H1 (cell line): ENCODE measurements at regions not wholly inside any gene's neighbourhood (a gene's known extent, or its start where the extent isn't known, plus 50 kb on each side); places are given as distances from the start of the nearest gene placed in this dataset.
"Not testable (repeated sequence)": the region's sequence is repeated elsewhere in the genome, so short reads cannot be mapped to it uniquely, and the experiment has no call there.

ENCODE experiments used
- CTCF ChIA-PET: fragments of 300-600 bp; sonication (Branson Sonifier 250); formaldehyde crosslinking; loops from one replicate; lab custom pipeline; 2021; ENCODE audit not compliant: partially characterized antibody; lab: Charles Lee
- POLR2A ChIA-PET: fragments of 300-600 bp; sonication (Branson Sonifier 250); formaldehyde crosslinking; loops from one replicate; lab custom pipeline; 2021; ENCODE audit warnings: inconsistent platforms; ENCODE audit not compliant: partially characterized antibody; lab: Charles Lee
- DNase-seq, 2 experiments: peaks; one replicate each; pipeline versions ENCODE4 v3.0.0 to v3.0.0-alpha.2; 2010 to 2022; ENCODE audit warnings: low spot score in 2 of 2, low read depth in 1 of 2, mixed read lengths in 1 of 2
- FAIRE-seq: peaks from 2 replicates; lab custom pipeline; 2011; peaks lifted over from hg19 to GRCh38; lab: Jason Lieb, UNC
- H2AFZ ChIP-seq: 2 replicates; pipeline ENCODE4 v1.8.1; 2012; ENCODE audit warnings: low read length, inconsistent platforms
- H2AK5ac ChIP-seq: 2 replicates; pipeline ENCODE4 v1.6.1; 2013; ENCODE audit warnings: low read depth, low read length
- H2BK120ac ChIP-seq: replicated peaks from 2 replicates; pipeline ENCODE3; 2013; ENCODE audit warnings: low read depth, low read length, inconsistent platforms
- H2BK12ac ChIP-seq: 2 replicates; pipeline ENCODE4 v1.6.1; 2013; ENCODE audit warnings: low read depth, low read length
- H2BK15ac ChIP-seq: 2 replicates; pipeline ENCODE4 v1.6.1; 2013; ENCODE audit warnings: low read length
- H2BK20ac ChIP-seq: 2 replicates; pipeline ENCODE4 v1.6.1; 2013; ENCODE audit warnings: low read length
- H2BK5ac ChIP-seq: 2 replicates; pipeline ENCODE4 v1.6.1; 2013; ENCODE audit warnings: low read depth, low read length
- H3K14ac ChIP-seq: 2 replicates; pipeline ENCODE4 v1.6.1; 2013; ENCODE audit warnings: inconsistent platforms; ENCODE audit not compliant: insufficient read length
- H3K18ac ChIP-seq: 2 replicates; pipeline ENCODE4 v1.6.1; 2013; ENCODE audit warnings: low read length; ENCODE audit errors: extremely low read depth
- H3K23ac ChIP-seq: 2 replicates; pipeline ENCODE4 v1.6.1; 2013; ENCODE audit warnings: inconsistent platforms; ENCODE audit not compliant: insufficient read length
- H3K23me2 ChIP-seq: 2 replicates; pipeline ENCODE4 v1.6.1; 2013; ENCODE audit warnings: low read depth, low read length
- H3K27ac ChIP-seq: 2 replicates; pipeline ENCODE4 v1.6.1; 2011; ENCODE audit warnings: low read depth, low read length, inconsistent platforms
- H3K27me3 ChIP-seq, 4 experiments: replicated peaks in 1 of 4; 1 replicate in 1 of 4; 2 replicates in 3 of 4; pipeline versions ENCODE4 v1.6.1 to v1.8.1; 2011 to 2013; ENCODE audit warnings: low read length in 3 of 4, mild to moderate bottlenecking in 3 of 4, inconsistent platforms in 2 of 4, mixed read lengths in 2 of 4, moderate library complexity in 1 of 4; ENCODE audit not compliant: control insufficient read depth in 3 of 4, insufficient read depth in 3 of 4; ENCODE audit errors: extremely low read depth in 1 of 4
- H3K36me3 ChIP-seq, 4 experiments: 2 replicates each; pipeline versions ENCODE4 v1.6.1 to v1.8.1; 2011 to 2013; ENCODE audit warnings: mild to moderate bottlenecking in 4 of 4, low read length in 3 of 4, moderate library complexity in 2 of 4, control low read depth in 1 of 4, inconsistent platforms in 1 of 4; ENCODE audit not compliant: insufficient read depth in 4 of 4, control insufficient read depth in 2 of 4
- H3K4ac ChIP-seq: replicated peaks from 2 replicates; pipeline ENCODE3; 2013; ENCODE audit warnings: low read length, low read depth, mixed read lengths, inconsistent platforms; ENCODE audit not compliant: insufficient read length
- H3K4me1 ChIP-seq, 4 experiments: replicated peaks in 1 of 4; 1 replicate in 1 of 4; 2 replicates in 3 of 4; pipeline versions ENCODE4 v1.6.1 to v1.8.1; 2011 to 2013; ENCODE audit warnings: low read length in 3 of 4, inconsistent platforms in 2 of 4, mixed read lengths in 1 of 4; ENCODE audit not compliant: insufficient read depth in 4 of 4, control insufficient read depth in 3 of 4
- H3K4me2 ChIP-seq, 2 experiments: 2 replicates each; pipeline versions ENCODE4 v1.6.1 to v1.8.1; 2011 to 2013; ENCODE audit warnings: low read depth in 2 of 2, low read length in 2 of 2, control low read depth in 1 of 2, inconsistent platforms in 1 of 2, mild to moderate bottlenecking in 1 of 2; ENCODE audit not compliant: insufficient read depth in 1 of 2
- H3K4me3 ChIP-seq, 4 experiments: fragments of 200-600, 300-600 bp in 1 of 4; sonication (generic), shearing (Covaris generic), sonication (Bioruptor Twin) in 1 of 4; 2 replicates each; pipeline versions ENCODE4 v1.5.1 to v1.8.1; 2011 to 2016; ENCODE audit warnings: low read length in 4 of 4, low read depth in 3 of 4, control low read depth in 2 of 4, inconsistent platforms in 2 of 4, mild to moderate bottlenecking in 2 of 4, mixed read lengths in 1 of 4, moderate library complexity in 1 of 4; ENCODE audit not compliant: insufficient read depth in 2 of 4; ENCODE audit errors: extremely low read depth in 1 of 4
- H3K56ac ChIP-seq: replicated peaks from 2 replicates; pipeline ENCODE3; 2013; ENCODE audit warnings: low read depth, mild to moderate bottlenecking, mixed read lengths, low read length, inconsistent platforms; ENCODE audit not compliant: insufficient read length
- H3K79me1 ChIP-seq: 2 replicates; pipeline ENCODE4 v1.6.1; 2013; ENCODE audit warnings: low read depth, low read length, control low read depth
- H3K79me2 ChIP-seq, 2 experiments: 2 replicates each; pipeline versions ENCODE4 v1.6.1 to v1.8.1; 2012 to 2013; ENCODE audit warnings: low read length in 2 of 2, mild to moderate bottlenecking in 2 of 2, inconsistent platforms in 1 of 2; ENCODE audit not compliant: insufficient read depth in 2 of 2, control insufficient read depth in 1 of 2
- H3K9ac ChIP-seq, 4 experiments: replicated peaks in 1 of 4; 1 replicate in 1 of 4; 2 replicates in 3 of 4; pipeline versions ENCODE4 v1.6.1 to v1.8.1; 2011 to 2013; ENCODE audit warnings: low read depth in 3 of 4, low read length in 3 of 4, control low read depth in 2 of 4, mild to moderate bottlenecking in 2 of 4, moderate library complexity in 2 of 4, inconsistent platforms in 1 of 4; ENCODE audit errors: extremely low read depth in 1 of 4
- H3K9me3 ChIP-seq, 2 experiments: 2 replicates each; pipeline versions ENCODE4 v1.6.1 to v1.8.1; 2012 to 2013; ENCODE audit warnings: mild to moderate bottlenecking in 2 of 2, moderate library complexity in 2 of 2, control low read depth in 1 of 2, inconsistent platforms in 1 of 2, low read depth in 1 of 2, low read length in 1 of 2, mixed read lengths in 1 of 2; ENCODE audit not compliant: insufficient read depth in 2 of 2
- H4K20me1 ChIP-seq, 2 experiments: replicated peaks in 1 of 2; 2 replicates each; pipeline versions ENCODE3 to v1.8.1; 2011 to 2013; ENCODE audit warnings: inconsistent platforms in 2 of 2, low read length in 2 of 2, mild to moderate bottlenecking in 1 of 2; ENCODE audit not compliant: insufficient read depth in 2 of 2, control insufficient read depth in 1 of 2
- H4K5ac ChIP-seq: 2 replicates; pipeline ENCODE4 v1.6.1; 2013; ENCODE audit warnings: low read length, low read depth, mixed read lengths, inconsistent platforms; ENCODE audit not compliant: insufficient read length
- H4K8ac ChIP-seq: 2 replicates; pipeline ENCODE4 v1.8.0; 2013; ENCODE audit warnings: mild to moderate bottlenecking, moderate library complexity, low read length, inconsistent platforms; ENCODE audit not compliant: insufficient read depth; ENCODE audit errors: extremely low read depth
- H4K91ac ChIP-seq: replicated peaks from 2 replicates; pipeline ENCODE3; 2013; ENCODE audit warnings: low read length, mixed read lengths, inconsistent platforms; ENCODE audit not compliant: insufficient read length
- WGBS, 2 experiments: shearing (Covaris generic) in 1 of 2; methylation state at CpG; one replicate each; pipeline versions ENCODE4 v1.1.6 to v1.1.7; 2013 to 2015; ENCODE audit warnings: low lambda C conversion rate in 2 of 2, mixed read lengths in 2 of 2, inconsistent platforms in 1 of 2, low coverage in 1 of 2, missing lambda C conversion rate in 1 of 2; ENCODE audit not compliant: insufficient replicate concordance in 2 of 2, insufficient coverage in 1 of 2, insufficient read length in 1 of 2; ENCODE audit errors: extremely low coverage in 1 of 2, missing lambda C conversion rate in 1 of 2; 5-methylcytosine and 5-hydroxymethylcytosine counted together

DNA sequence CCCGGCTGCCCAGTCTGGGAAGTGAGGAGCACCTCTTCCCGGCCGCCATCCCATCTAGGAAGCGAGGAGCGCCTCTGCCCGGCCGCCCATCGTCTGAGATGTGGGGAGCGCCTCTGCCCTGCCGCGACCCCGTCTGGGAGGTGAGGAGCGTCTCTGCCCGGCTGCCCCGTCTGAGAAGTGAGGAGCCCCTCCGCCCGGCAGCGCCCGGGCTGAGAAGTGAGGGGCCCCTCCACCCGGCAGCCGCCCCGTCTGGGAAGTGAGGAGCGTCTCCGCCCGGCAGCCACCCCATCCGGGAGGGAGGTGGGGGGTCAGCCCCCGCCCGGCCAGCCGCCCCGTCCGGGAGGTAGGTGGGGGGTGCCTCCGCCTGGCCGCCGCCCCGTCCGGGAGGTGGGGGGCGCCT, 94.2 kb upstream of the FSCB start:
- H3K4me1 ChIP-seq, POLR2A ChIA-PET, H2BK15ac ChIP-seq, H3K4me2 ChIP-seq, H4K8ac ChIP-seq, FAIRE-seq, H3K27me3 ChIP-seq, H3K18ac ChIP-seq, H2BK120ac ChIP-seq, H2BK5ac ChIP-seq, H2BK12ac ChIP-seq, H3K9ac ChIP-seq, H3K14ac ChIP-seq, H4K91ac ChIP-seq, H2BK20ac ChIP-seq, H3K23me2 ChIP-seq, H2AFZ ChIP-seq, H3K79me2 ChIP-seq, H3K23ac ChIP-seq, CTCF ChIA-PET, H3K9me3 ChIP-seq, H3K79me1 ChIP-seq, H3K27ac ChIP-seq, H3K36me3 ChIP-seq, H2AK5ac ChIP-seq, H4K5ac ChIP-seq, H4K20me1 ChIP-seq, H3K4me3 ChIP-seq, H3K4ac ChIP-seq, DNase-seq, H3K56ac ChIP-seq: not testable (repeated sequence)
- WGBS, 2 experiments, result no CpG with 5 or more reads among the region's 37 CpGs
